HL-60/S4 treated with retinoic acid at 250 ng/mL for 4 days and 3 days (cell line): ENCODE measurements at regions not wholly inside any gene's neighbourhood (a gene's known extent, or its start where the extent isn't known, plus 50 kb on each side); places are given as distances from the start of the nearest gene placed in this dataset.
"Not testable (repeated sequence)": the region's sequence is repeated elsewhere in the genome, so short reads cannot be mapped to it uniquely, and the experiment has no call there.

ENCODE experiments used
- in situ Hi-C: fragments of 300-500 bp; cut with MboI; formaldehyde crosslinking; loops from 2 replicates; pipeline ENCODE4 v1.7.0; 2022; ENCODE audit warnings: low sequenced_read_pairs

GRCh38 chr6:164099269-164099865 is 684.8 kb downstream of the QKI start:
- in situ Hi-C loops, result no loop called here

GRCh38 chr6:164098857-164099267 is 684.3 kb downstream of the QKI start:
- in situ Hi-C loops, result no loop called here

- in situ Hi-C loops, result no loop called here
These were observed 683.3 kb downstream of the QKI start for GRCh38 chr6:164097551-164098398.

GRCh38 chr6:164097056-164097455 is 682.5 kb downstream of the QKI start:
- in situ Hi-C loops, result no loop called here

GRCh38 chr6:164095056-164095455 is 680.5 kb downstream of the QKI start:
- in situ Hi-C loops, result no loop called here

- in situ Hi-C loops, result no loop called here
These were observed 673.4 kb downstream of the QKI start for GRCh38 chr6:164087870-164088269.

GRCh38 chr6:164087211-164087610 is 672.7 kb downstream of the QKI start:
- in situ Hi-C loops, result no loop called here

- in situ Hi-C loops, result no loop called here
These were observed 671.8 kb downstream of the QKI start for GRCh38 chr6:164086076-164086887.

GRCh38 chr6:164085091-164086075 is 670.9 kb downstream of the QKI start:
- in situ Hi-C loops, result no loop called here

GRCh38 chr6:164079275-164079600 is 664.7 kb downstream of the QKI start:
- in situ Hi-C loops, result no loop called here

GRCh38 chr6:164078532-164079274 is 664.2 kb downstream of the QKI start:
- in situ Hi-C loops, result no loop called here

- in situ Hi-C loops, result not testable (repeated sequence)
These were observed 662.5 kb downstream of the QKI start for GRCh38 chr6:164076818-164077532.

- in situ Hi-C loops, result no loop called here
These were observed 661.6 kb downstream of the QKI start for GRCh38 chr6:164075981-164076615.

GRCh38 chr6:164072240-164072666 is 657.7 kb downstream of the QKI start:
- in situ Hi-C loops, result no loop called here

GRCh38 chr6:164069350-164069990 is 655.0 kb downstream of the QKI start:
- in situ Hi-C loops, result no loop called here

GRCh38 chr6:164068527-164068926 is 654.0 kb downstream of the QKI start:
- in situ Hi-C loops, result no loop called here

- in situ Hi-C loops, result no loop called here
These were observed 652.2 kb downstream of the QKI start for GRCh38 chr6:164066766-164067165.

GRCh38 chr6:164066335-164066734 is 651.8 kb downstream of the QKI start:
- in situ Hi-C loops, result no loop called here
